HuH-7.5 (cell line): ENCODE measurements at regions not wholly inside any gene's neighbourhood (a gene's known extent, or its start where the extent isn't known, plus 50 kb on each side); places are given as distances from the start of the nearest gene placed in this dataset.
"Not testable (repeated sequence)": the region's sequence is repeated elsewhere in the genome, so short reads cannot be mapped to it uniquely, and the experiment has no call there.

Source experiments
- DNase-seq: peaks from one replicate; pipeline ENCODE4 v3.0.0; 2011; ENCODE audit warnings: low spot score

DNA sequence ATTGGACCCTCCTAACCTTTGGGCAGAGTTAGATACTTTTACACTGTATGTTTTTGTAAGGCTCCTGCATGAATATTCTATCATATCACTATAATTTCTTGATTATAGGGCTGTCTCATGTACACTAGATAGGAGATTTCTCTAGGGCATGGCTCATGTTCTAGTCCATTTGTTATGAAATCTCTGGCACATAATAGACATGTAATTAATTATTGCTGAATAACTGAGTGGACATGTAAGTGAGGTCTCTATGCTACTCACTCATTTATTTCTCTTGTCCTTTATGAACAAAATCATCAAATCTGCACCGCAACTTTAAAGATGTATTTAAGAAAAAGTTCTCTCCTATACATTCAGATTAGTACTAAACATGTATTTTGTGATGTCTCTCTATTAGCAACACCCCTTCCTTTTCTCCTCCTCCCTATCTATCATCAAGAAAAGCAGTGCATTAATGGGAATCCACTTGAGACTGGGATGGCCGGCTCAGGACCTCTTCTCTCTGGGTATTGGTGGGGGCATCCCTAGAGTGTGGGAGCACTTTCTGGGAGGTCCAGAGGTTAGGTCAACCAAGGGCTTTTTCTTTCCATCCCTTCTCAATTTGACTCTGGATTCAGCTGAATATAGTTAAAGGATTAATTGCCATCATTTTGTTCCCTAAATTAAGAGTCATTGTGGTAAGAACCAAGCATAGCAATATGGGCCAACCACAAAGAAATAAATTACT, 168.0 kb upstream of the HMGA2 start:
- DNase-seq: no peak

DNA sequence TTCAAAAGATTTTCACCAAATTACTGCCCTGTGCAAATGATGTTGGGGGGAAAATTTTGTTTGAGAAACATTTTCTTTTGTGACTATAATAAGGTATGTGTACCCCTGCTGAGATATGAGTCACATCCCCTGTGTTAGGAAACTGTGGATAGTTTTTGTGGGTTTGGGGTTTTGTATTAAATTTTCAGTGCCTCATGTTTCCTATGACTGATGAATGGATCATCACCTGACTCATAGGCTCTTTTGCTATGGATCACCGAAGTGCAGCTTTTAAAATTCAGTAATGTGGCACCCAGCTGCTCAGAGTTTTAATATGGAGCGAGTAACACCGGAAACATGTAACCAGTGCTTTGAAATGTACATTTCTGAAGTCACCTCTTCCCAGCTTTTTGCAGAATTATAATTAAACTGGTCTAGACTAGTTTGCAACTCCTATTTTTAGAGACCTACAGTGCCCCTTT, 167.4 kb upstream of the HMGA2 start:
- no peak for DNase-seq

DNA sequence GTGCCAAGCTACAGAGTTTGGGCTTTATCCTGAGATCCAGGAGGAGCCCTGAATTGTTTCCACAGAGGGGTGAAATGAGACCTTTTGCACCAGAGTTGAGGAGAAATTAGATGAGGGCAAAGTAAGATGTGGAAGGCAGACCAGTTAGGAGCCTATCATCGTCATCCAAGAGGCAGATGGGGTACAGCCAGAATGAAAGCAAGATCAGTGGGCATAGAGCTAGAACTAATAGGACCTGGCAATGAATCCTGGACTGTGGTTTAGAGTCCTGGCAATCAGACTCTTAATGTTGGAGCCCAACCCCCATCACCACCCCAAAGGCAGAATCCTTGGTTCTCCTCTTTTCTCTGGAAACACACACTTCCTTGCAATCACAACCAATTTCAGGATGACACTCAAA, 166.6 kb upstream of the HMGA2 start:
- no peak for DNase-seq

DNA sequence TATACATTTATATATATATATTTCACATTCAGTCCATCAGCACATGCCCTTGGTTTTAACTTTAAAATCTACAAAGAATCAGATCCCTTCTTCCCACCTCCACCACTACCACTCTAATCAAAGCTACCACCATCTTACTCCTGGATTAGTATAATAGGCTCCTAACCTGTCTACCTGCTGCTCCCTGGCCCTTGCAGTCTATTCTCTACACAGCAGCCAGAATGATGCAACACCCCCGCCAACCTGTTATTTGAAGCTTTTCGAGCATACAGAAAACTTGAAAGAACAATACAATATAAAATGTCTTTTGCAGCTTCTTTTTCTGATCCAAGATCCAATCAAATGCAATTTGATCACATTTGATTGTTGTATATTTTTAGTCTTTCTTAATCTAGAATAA, 165.9 kb upstream of the HMGA2 start:
- DNase-seq: no peak

DNA sequence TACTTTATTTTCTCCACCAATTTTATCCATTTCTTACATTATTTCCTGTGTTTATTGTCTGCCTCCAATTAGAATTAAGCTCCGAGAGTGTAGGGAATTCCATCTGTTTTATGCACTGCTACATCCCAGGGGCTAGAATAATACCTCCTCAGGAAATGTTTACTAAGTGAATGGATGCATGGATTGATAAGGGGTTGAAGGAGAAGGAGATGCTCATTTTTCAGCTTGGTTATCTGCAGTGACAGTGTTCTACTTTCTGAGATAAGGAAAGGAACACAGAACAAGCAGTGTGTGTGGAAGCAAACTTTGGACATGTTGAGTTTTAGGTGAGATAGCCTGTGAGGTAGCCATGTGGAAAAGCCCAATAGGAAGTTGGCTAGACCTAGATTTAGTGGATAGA, 164.6 kb upstream of the HMGA2 start:
- no peak for DNase-seq

DNA sequence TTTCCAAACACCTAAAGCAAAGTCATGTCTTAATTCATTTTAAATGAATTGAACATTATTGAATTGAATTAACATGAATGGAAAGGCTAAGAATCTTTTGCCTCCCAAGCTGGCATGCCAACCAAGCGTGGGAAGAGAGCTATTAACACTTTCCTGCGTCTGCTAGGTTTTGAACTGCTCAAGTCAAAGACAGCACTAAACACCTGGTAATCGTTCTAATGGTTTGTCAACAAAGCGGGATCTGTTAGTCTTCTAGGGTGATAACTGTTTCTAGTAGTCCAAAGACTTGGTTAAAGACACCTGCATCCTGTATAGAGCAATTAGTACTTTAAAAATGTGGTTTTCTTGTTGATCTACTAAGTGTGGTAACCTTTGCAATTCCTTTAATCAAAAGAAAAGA, 164.2 kb upstream of the HMGA2 start:
- DNase-seq: no peak

DNA sequence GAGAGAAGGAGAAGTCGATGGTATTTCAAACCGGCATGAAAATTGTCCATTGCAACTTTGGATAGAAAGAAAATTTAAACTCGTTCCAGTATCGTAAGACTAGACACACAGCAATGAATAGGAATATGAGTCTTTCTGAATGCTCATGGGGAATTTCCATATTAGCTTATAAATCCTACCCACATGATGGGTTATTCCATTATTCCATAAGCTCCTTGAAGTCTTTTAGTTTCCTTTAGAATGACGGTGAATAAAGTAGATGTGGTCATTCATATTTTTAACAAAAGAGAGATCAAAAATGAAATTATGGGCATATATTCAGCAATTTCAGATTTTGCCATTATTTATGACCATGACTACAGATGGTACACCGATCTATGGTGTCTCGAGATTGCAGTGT, 163.4 kb upstream of the HMGA2 start:
- DNase-seq: no peak

DNA sequence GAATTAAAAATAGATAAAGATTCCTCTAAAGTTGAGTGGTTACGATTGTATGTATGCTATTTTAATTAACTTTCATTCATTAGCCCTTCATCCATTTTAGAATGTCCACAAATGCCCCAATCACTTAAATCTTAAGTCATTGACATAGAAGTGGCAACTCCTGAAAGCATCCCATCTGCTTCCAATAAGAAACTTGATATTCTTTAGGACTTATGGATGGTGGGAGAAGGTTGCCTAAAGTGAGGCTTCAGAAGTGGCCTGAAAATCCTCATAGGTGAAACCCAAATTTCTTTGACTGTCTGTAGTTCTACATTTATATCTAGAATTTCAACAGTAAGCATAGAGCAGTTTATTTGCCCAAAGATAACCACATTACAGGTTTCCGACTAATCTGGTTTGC, 161.7 kb upstream of the HMGA2 start:
- DNase-seq: no peak

DNA sequence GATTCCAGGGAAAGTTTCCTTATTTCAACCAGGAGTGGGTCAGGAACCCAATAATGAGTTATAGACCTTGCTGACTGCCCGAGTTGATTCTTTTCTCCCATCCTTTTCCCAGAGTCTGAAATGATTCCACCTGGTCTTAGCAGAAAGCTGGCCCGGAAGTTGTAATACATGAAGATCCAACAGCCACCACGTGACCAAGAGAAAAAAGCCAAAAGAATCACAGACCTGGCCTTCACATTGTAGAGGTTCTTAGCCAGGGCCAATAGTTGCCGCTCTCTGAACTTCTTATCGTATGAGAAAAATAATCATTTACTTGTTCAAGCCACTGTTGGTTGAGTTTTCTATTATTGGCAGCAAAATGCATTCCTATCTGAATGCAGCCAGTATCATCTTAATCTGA, 161.2 kb upstream of the HMGA2 start:
- no peak for DNase-seq

DNA sequence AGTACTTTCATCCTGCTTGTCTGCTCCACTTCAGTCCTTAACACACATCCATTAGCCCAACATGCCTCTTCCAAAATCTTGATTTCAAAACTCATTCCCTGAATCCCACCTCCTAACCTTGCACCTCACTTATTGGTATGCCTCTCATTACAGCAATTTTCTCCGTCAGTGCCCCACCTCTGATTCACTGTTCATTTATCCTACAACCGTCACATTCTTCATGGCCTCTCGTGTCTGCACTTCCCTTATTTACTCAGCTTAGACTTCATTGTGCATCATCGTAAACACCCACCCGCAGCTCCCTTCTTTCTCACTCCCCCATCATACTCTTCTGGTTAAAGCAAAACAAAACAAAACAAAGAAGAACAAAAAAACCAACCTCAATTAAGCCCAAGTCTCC, 160.6 kb upstream of the HMGA2 start:
- DNase-seq: no peak

DNA sequence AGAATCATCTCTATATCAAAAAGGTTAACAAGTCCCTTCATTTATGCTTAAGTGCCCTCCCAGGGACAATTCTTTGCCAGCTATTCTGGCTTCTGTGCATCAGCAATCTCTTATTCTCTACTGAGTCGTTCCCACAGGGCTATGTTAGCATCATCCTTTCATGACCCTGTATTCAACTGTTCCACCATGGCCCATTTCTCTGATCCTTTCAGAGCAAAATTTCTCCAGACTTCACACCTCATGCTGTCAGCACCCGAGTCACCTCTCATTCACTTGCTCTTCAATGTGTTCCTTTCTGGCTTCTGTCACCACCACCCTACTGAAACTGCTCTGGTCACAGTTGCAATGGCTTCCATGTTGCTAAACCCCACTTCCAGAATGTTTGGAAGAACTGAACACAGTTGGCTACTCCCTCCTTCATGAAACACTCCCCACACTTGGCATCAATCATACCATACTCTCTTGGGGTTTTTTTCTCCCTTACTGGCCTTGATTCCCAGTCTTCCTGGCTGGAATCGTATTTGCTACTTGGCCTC, 159.5 kb upstream of the HMGA2 start:
- no peak for DNase-seq

DNA sequence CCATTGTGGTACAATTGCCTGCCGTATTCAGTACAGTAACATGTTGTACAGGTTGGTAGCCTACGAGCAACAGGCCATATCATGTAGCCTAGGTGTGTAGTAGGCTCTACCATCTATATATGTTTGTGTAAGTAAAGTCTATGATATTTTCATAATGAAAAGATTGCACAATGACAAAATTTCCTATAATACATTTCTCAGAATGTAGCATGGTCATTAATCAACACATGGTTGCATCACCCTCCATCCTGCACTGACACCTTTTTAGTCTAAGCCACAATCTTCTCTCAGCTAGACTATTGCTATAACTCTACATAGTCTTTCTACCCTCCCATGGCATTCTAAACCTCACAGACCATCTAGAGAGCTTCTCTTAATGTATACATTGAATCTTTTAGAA, 158.5 kb upstream of the HMGA2 start:
- no peak for DNase-seq

DNA sequence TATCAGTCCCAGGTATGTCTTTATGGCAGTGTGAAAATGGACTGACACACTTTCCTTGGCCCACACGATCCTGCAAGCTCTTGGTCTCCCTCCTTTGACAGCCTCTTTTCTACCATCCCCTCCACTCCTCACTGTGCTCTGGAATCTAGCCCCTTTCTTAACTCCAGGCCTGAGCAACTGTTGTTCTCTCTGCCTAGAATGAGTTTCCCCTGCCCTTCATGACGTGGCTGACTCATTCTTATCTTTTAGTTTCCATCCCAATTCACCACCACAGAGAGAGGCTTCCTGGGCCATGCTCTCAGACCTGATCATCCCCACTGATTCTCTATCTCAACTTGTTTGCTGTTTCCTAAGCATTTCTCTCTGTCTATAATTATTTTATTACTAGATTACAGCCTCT, 157.4 kb upstream of the HMGA2 start:
- no peak for DNase-seq

DNA sequence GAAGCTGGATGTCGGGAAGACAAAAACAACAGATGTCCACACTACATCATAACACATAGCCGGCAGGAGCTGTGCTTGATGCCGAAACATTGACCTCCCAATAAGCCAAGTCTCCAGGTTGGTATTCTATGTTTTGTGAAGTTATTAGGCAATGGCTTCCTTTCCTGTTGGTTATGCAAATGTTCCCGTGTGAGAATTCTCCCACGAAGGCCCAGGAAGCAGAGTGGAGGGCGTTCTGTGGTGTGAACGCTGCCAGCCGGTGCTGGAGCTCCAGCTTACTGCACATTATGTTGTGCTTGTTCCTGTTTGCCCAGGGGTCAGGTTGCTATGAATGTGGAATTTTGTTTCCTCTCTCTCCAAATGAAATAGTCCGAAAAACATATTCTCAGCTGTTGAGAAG, 156.4 kb upstream of the HMGA2 start:
- no peak for DNase-seq

DNA sequence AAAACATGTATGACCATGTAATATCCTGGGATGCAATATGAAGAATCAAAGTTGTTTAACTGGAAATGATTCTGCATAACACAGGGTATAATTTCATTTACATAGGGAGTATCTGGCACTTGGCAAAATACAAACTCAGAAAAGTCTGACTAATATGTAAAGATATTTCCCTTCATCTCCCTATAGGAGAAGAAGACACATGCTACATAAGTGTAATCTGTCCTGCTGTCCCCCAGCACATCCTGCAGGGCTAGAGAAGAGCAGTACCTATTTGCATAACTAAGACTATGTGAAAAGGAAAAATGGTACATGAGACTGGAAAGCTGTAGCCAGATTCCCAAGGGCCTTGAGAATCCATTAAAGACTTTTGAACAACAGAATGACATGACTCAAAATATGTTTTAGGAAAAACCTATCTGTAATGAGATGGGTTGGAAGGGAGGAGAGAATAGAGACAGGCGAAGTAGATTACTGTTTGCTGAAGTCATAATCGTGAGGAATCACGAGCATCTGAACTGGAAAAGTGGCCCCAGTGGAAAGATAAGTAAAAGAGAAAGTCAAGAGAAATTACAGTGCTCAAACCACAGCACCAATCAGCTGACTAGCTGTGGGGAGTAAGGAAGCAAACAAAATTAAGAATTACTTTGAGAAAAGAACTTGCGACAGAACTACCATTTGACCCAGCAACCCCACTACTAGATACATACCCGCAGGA, 155.1 kb upstream of the HMGA2 start:
- DNase-seq: no peak

DNA sequence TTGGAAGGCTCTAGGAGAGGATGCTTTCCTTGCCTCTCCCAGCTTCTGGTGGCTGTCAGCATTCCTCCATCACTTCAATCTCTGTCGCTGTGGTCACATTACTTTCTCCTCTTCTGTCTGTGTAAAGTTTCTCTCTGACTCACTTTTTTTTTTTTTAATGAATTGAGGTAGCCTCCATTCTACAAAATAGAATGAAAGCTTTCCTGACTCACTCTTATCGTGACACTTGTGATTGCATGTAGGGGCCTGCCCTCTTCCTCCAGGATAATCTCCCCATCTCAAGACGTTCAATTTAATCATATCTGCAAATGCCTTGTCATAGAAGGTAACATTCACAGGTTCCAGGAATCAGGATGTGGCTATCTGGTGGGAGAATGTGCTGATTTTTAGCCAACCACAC, 153.5 kb upstream of the HMGA2 start:
- no peak for DNase-seq

DNA sequence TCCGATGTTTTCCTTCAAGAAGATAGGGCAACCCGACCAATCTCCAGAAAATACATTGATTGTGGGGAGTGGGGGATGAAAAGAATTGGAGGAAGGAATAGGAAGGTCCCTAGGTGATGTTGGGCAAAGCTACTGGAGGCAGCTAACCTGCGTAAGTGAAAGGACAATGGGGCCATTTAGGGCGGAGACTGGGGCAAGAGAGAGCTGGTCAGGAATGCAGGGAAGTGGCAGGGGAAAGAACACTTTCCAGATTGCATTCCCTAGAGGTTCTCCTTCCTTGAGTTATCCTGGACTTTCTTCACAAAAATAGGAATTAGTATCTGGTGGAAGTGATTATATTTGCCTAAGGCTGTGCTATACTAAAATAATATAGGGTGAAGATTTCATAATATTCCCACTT, 151.8 kb upstream of the HMGA2 start:
- no peak for DNase-seq

DNA sequence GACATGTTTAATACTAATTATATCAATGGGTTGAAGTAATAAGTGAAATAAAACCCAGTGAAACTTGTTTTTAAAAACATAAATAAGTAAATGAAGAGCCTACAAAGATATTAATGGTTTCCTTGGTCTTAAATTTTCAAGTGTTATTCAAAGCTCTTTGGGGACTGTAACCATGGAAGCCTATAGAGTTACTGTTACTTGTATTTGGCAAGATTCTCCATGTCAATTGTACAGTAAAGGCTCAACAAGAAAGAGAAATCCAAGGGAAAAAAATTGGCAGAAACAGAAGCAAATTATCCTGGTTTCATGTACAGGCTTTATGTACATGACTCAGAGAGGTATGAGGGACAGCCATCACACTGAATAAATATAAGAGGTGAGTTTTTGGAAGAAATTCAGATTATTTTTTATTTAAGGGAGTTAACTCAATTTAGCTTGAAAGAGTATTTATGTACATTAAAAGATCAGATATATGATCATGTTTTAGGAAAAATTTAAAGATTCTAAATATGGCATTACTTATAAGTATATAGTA, 151.1 kb upstream of the HMGA2 start:
- no peak for DNase-seq

DNA sequence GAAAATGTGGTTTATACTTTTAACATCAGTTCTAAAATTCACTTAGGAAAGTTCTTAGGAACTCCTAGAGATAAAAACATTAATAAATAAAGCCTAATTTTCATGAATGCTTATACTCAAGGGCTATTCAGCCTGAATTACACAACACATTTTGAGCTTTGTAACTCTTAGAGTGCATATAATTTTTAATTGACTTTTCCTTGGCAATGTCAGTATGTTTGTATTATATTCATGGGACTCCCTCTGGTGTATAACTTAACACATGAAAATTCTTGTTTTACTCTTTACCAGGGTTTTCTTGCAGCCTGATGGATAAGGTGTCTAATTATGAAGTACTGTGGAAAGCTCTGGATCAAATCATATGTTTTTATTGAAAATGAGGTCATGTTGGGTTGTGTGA, 150.6 kb upstream of the HMGA2 start:
- no peak for DNase-seq

DNA sequence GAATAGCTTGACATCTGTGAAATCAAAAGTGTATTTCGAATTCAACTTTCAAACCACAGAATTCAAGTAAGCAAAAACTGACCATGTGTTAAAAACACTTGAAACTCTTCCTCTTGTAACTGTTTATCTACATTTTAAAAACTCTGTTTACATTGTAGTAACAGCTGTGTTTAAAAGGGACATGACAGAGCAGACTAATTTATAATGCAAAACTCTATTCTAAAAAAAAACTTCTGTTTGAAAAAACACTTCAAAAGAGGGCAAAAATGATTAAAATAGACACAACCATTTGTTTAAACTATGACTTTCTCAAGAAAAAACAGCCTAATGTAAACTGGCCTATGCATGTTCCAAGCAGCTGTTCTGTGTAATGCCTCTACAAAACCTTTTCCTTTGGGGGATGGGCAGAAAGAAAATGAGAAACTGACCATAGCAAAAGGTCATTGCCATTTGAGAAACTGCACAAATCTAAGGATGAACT, 149.1 kb upstream of the HMGA2 start:
- DNase-seq: no peak

DNA sequence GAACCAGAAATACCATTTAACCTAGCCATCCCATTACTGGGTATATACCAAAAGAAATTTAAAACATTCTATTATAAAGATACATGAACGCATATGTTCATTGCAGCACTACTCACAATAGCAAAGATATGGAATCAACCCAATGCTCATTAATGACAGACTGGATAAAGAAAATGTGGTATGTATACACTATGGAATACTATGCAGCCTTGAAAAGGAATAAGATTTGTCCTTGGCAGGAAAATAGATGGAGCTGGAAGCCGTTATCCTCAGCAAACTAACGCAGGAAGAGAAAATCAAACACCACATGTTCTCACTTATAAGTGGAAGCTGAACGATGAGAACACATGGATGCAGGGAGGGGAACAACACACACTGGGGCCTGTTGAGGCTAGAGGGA, 146.1 kb upstream of the HMGA2 start:
- DNase-seq: not testable (repeated sequence)

DNA sequence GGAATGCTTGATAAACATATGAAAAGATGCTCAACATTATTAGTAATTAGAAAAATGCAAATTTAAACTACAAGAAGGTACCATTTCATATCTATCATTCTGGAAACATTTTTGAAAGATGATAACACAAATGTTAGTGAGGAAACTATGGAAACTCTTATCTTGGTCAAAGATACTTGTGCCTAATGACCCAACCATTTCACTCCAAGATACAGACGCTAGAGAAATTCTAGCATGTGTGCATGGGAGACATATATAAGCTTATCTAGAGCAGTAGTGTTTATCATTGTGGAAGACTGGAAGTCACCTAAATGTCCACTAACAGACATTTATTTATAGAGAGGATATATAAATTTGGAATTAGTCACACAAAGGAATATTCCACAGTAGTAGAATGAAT, 143.1 kb upstream of the HMGA2 start:
- DNase-seq: no peak

DNA sequence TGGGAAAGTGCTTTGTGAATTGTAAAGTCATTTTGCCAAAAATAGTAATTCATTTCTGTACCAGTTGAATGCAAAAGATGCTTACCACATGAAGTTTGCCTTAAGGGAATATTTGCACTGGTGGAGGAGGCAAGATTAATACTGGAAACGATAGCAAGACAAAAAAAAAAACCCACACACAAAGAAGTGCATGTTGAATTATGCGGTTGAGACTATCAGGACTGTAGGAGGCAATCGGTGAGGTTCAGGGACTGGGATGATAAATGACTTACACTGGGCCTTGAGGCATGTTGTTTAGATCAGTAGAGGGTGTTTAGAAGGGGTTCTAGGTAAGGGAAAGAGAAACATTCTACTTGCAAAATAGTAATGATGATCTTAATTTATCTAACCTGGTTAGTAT, 142.2 kb upstream of the HMGA2 start:
- no peak for DNase-seq
